ENCODE measurements at regions not wholly inside any gene's neighbourhood (a gene's known extent, or its start where the extent isn't known, plus 50 kb on each side); places are given as distances from the start of the nearest gene placed in this dataset.

DNA sequence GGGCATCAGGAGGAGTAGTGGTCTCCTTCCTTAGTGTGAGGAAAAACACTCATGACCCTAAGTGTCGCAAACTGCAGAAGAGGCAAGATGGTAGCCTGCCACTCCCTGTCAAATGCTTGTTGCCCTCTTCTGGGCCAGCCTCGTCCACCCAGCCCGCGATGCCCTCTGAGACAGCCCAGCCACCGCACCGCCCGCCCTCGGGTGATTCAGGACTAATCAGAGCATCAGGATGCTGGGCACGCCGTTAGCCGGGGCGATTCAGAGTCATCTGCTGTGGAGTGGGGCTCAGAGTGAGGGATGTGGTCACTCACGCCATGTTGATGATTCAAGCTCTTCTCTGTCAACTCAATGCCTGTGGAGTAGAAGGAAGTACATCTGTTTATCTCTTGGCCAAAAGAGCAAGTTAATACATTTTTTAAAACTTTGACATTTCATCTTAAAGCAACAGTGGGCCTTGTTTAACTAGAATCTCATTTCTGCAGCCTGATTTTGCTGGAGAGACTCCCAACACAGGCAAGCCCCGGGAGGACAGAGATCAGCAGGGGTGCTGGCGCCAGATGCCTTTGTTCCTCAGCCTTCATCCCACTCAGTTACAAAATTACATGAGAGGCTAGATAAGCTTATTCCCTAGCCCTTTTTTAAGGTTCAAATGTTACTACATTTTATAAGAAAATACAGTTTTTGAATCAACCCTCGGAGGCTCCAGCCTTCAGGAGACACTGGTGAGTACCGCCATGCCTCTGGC is 79.0 kb downstream of the TMEM18 start:
- no peaks in the 10 kb centered on the region for H3K9me3 ChIP-seq (ENCODE audit: insufficient read depth, low read depth, low read length)
- H2AFZ ChIP-seq (ENCODE audit: low read depth, low read length) = no peak overlapping the region
- no peaks in the 10 kb centered on the region for H3K4me1 Mint-ChIP-seq (ENCODE audit: low read depth, unreplicated experiment)
- H3K9me3 Mint-ChIP-seq (ENCODE audit: unreplicated experiment) = peaks cover 5% of the 10 kb centered on the region
- H3K27ac Mint-ChIP-seq (ENCODE audit: unreplicated experiment) = no peak overlapping the region
- H3K9ac ChIP-seq (ENCODE audit: low read length) = no peak overlapping the region
- H4K20me1 ChIP-seq (ENCODE audit: insufficient read depth, low read length) = no peaks in the 10 kb centered on the region
- DNase-seq (ENCODE audit: low read depth) = no peak
- no peaks in the 10 kb centered on the region for H3K4me1 ChIP-seq (ENCODE audit: insufficient read depth, low read length)
- no peaks in the 10 kb centered on the region for H3K36me3 ChIP-seq (ENCODE audit: insufficient read depth, low read length)
- H3K4me2 ChIP-seq (ENCODE audit: low read length) = no peak overlapping the region
- no peaks in the 10 kb centered on the region for H3K27me3 ChIP-seq (ENCODE audit: insufficient read depth, low read length)
- no peak overlapping the region for H3K27ac ChIP-seq (ENCODE audit: low read depth, low read length)
- no peak overlapping the region for H3K4me3 Mint-ChIP-seq (ENCODE audit: unreplicated experiment)
- peaks cover 3% of the 10 kb centered on the region for H3K27me3 Mint-ChIP-seq (ENCODE audit: low read depth, unreplicated experiment)
- TF ChIP-seq, protein P1, sequence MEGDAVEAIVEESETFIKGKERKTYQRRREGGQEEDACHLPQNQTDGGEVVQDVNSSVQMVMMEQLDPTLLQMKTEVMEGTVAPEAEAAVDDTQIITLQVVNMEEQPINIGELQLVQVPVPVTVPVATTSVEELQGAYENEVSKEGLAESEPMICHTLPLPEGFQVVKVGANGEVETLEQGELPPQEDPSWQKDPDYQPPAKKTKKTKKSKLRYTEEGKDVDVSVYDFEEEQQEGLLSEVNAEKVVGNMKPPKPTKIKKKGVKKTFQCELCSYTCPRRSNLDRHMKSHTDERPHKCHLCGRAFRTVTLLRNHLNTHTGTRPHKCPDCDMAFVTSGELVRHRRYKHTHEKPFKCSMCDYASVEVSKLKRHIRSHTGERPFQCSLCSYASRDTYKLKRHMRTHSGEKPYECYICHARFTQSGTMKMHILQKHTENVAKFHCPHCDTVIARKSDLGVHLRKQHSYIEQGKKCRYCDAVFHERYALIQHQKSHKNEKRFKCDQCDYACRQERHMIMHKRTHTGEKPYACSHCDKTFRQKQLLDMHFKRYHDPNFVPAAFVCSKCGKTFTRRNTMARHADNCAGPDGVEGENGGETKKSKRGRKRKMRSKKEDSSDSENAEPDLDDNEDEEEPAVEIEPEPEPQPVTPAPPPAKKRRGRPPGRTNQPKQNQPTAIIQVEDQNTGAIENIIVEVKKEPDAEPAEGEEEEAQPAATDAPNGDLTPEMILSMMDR (IDR thresholded peaks at IDR 0.05; ENCODE audit: insufficient read depth, low read depth, low read length) = no peak
- no peak for TF ChIP-seq EZH2 (IDR thresholded peaks at IDR 0.05; ENCODE audit: insufficient read depth, low read length)
- H3K79me2 ChIP-seq (ENCODE audit: insufficient read depth, low read length) = no peaks in the 10 kb centered on the region
- no peak for FAIRE-seq
- H3K36me3 Mint-ChIP-seq (ENCODE audit: low read depth, unreplicated experiment) = no peaks in the 10 kb centered on the region
- no peak overlapping the region for H3K4me3 ChIP-seq (ENCODE audit: insufficient read depth, low read depth, low read length)

DNA sequence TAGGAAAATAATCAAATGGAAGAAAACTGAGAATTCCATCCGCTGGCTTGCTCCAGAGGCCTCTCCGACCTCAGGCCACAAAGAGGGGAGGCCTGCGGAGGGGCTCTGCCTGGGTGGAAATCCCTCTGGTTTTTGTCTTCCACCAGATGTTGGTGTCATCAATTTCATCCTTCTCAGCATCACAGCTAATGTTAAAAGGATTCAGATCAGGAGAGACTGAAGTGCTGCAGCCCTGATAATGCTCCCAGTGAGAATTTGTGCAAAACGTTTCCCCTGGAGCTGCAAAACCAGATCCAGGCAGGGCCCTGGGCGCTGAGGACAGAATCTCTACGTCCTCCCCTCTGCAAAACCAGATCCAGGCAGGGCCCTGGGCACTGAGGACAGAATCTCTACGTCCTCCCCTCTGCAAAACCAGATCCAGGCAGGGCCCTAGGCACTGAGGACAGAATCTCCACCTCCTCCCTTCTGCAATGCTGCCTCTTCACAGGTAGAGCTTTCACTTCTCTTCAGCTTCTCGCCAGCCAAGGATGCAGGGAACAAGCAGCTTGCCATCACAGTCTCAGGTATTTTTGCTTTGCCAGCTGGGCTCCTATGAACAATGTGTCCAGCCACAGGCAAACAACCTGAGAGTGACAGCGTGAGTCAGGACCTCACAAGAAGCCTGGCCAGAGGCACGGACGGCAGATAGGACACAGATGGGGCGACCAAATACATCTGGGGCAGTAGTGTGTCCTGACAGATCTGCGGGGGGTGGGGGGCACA is 81.2 kb downstream of the TMEM18 start:
- H3K36me3 ChIP-seq (ENCODE audit: insufficient read depth, low read length) = no peaks in the 10 kb centered on the region
- Mint-ChIP-seq H3K9me3 (ENCODE audit: unreplicated experiment) (peaks cover 2% of the 10 kb centered on the region), H3K36me3 (ENCODE audit: low read depth, unreplicated experiment) (no peaks in the 10 kb centered on the region), H3K4me3 (ENCODE audit: unreplicated experiment) (no peak overlapping the region), H3K27ac (ENCODE audit: unreplicated experiment) (no peak overlapping the region), H3K4me1 (ENCODE audit: low read depth, unreplicated experiment) (no peaks in the 10 kb centered on the region), H3K27me3 (ENCODE audit: low read depth, unreplicated experiment) (peaks cover 3% of the 10 kb centered on the region)
- FAIRE-seq (no peak), DNase-seq (ENCODE audit: low read depth) (no peak)
- no peaks in the 10 kb centered on the region for H4K20me1 ChIP-seq (ENCODE audit: insufficient read depth, low read length)
- TF ChIP-seq EZH2 (IDR thresholded peaks at IDR 0.05; ENCODE audit: insufficient read depth, low read length) = no peak
- TF ChIP-seq, protein P1 (IDR thresholded peaks at IDR 0.05; ENCODE audit: insufficient read depth, low read depth, low read length) = no peak
- no peak overlapping the region for H3K4me2 ChIP-seq (ENCODE audit: low read length)
- no peaks in the 10 kb centered on the region for H3K27me3 ChIP-seq (ENCODE audit: insufficient read depth, low read length)
- H3K9me3 ChIP-seq (ENCODE audit: insufficient read depth, low read depth, low read length) = no peaks in the 10 kb centered on the region
- no peaks in the 10 kb centered on the region for H3K79me2 ChIP-seq (ENCODE audit: insufficient read depth, low read length)
- H3K27ac ChIP-seq (ENCODE audit: low read depth, low read length) = no peak overlapping the region
- no peaks in the 10 kb centered on the region for H3K4me1 ChIP-seq (ENCODE audit: insufficient read depth, low read length)
- no peak overlapping the region for H3K4me3 ChIP-seq (ENCODE audit: insufficient read depth, low read depth, low read length)
- no peak overlapping the region for H3K9ac ChIP-seq (ENCODE audit: low read length)
- no peak overlapping the region for H2AFZ ChIP-seq (ENCODE audit: low read depth, low read length)

All from astrocyte (in vitro differentiated cells and primary cell).